ENCODE measurements at regions not wholly inside any gene's neighbourhood (a gene's known extent, or its start where the extent isn't known, plus 50 kb on each side); places are given as distances from the start of the nearest gene placed in this dataset.

GRCh38 chr13:62450759-62451158, 1035.1 kb upstream of the PCDH20 start:
- TF ChIP-seq CTCF (IDR thresholded peaks at IDR 0.05) (no peak), POLR2A (IDR thresholded peaks at IDR 0.05) (no peak)
